GM12864 (cell line): ENCODE measurements at regions not wholly inside any gene's neighbourhood (a gene's known extent, or its start where the extent isn't known, plus 50 kb on each side); places are given as distances from the start of the nearest gene placed in this dataset.

Source experiments
- DNase-seq: peaks from one replicate; pipeline ENCODE4 v3.0.0-alpha.2; 2011; ENCODE audit warnings: low read depth
- H3K4me3 ChIP-seq: 2 replicates; pipeline ENCODE4 v1.5.1; 2011; ENCODE audit warnings: mild to moderate bottlenecking, low read depth, low read length, control low read depth
- TF ChIP-seq, protein P1 (sequence below): IDR thresholded peaks from 2 replicates; pipeline ENCODE4 v1.5.1; 2011; ENCODE audit warnings: low read depth, mild to moderate bottlenecking, moderate library complexity, low read length, control low read depth, inconsistent platforms; ENCODE audit errors: missing control alignments

DNA sequence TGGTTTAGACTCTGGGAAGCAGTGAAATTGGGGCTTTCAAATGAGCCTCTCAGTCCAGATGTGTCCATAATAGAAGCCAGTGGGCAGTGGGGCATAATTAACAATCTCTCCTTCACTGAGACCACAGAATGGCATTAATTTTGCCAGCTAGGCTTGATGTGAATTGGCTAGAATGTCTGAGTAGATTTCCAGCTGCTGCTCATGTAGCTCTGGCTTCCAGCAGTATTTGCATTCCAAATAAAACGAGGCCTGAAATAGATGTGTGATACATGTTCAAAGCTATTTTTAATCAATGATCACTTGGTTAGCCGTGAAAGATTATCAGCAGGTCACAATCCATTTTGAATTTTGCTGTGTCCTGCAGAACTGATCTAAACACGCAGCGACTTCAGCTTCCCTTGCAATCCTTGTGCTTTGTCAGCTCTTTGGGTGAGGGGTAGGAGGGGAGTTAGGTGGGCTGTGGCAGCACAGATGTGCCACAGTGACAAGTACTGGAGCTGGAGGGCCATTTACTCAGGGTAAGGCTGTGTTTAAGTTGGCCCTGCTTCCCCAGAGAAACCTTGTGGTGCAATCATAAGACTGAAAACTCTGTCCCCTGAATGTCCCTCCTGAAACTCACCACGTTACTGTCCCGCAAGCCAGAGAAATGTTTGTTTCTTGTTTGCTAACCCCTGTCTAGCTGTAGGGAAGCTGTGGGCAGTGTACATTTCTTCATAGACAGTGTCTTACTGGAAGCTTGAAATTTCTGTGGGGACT, 56.9 kb upstream of the TMEM178A start:
- H3K4me3 ChIP-seq: no peak overlapping the region
- no peak for DNase-seq
- TF ChIP-seq, protein P1, sequence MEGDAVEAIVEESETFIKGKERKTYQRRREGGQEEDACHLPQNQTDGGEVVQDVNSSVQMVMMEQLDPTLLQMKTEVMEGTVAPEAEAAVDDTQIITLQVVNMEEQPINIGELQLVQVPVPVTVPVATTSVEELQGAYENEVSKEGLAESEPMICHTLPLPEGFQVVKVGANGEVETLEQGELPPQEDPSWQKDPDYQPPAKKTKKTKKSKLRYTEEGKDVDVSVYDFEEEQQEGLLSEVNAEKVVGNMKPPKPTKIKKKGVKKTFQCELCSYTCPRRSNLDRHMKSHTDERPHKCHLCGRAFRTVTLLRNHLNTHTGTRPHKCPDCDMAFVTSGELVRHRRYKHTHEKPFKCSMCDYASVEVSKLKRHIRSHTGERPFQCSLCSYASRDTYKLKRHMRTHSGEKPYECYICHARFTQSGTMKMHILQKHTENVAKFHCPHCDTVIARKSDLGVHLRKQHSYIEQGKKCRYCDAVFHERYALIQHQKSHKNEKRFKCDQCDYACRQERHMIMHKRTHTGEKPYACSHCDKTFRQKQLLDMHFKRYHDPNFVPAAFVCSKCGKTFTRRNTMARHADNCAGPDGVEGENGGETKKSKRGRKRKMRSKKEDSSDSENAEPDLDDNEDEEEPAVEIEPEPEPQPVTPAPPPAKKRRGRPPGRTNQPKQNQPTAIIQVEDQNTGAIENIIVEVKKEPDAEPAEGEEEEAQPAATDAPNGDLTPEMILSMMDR: no peak

DNA sequence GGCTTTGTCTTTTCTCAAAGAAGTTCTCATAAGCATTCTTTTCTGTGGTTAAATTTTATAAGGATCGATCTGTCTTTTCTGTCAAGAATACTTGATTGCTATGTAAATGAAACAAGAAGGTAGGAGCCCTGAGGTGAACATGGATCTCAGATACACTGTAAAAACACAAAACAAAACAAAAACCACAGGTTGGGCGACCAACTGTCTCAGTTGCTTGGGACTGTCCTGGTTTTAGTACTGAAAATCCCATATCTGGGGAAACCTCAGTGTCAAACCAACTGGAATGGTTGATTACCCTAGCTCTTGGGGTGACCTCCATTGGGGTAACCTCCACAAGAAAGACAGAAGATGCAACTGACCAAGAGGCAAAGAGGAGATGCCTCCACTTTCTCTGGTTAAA, 55.8 kb upstream of the TMEM178A start:
- DNase-seq: no peak
- TF ChIP-seq, protein P1: no peak
- no peak overlapping the region for H3K4me3 ChIP-seq

DNA sequence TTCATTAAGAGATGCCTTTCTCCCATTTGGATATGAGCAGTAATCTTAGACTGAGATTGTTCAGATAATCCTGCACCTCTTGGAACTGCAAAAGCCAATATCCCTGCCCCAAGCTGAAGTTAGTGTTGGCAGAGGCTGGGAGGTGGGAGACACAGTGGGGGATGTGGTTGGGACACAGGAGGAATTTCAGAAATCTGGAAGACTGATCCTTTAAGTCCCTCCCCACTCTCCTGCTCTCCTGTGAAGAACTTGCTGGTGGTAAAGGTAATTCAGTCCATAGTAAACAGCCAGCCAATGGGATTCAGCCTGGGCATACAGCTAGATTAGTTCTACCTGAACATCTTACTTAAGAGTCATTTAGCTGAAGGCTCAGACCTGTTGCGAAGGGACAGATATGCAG, 50.0 kb upstream of the TMEM178A start:
- H3K4me3 ChIP-seq: no peak overlapping the region
- no peak for DNase-seq
- TF ChIP-seq, protein P1: no peak
